Erythroblast (primary cell): ENCODE measurements at regions not wholly inside any gene's neighbourhood (a gene's known extent, or its start where the extent isn't known, plus 50 kb on each side); places are given as distances from the start of the nearest gene placed in this dataset.

ENCODE experiments used
- GATA1 ChIP-seq: IDR thresholded peaks from 2 replicates; pipeline ENCODE4 v1.6.1; 2011; ENCODE audit warnings: low read depth, mild to moderate bottlenecking, control low read depth, low read length, moderate library complexity
- POLR2A ChIP-seq: IDR thresholded peaks from 2 replicates; pipeline ENCODE4 v1.6.1; 2011; ENCODE audit warnings: mild to moderate bottlenecking, low read length

- TF ChIP-seq POLR2A (no peak), GATA1 (no peak)
Observed at GRCh38 chr3:162973428-162973917, 1476.9 kb downstream of the OTOL1 start.
